HL-60 (cell line): ENCODE measurements at regions not wholly inside any gene's neighbourhood (a gene's known extent, or its start where the extent isn't known, plus 50 kb on each side); places are given as distances from the start of the nearest gene placed in this dataset.
"Not testable (repeated sequence)": the region's sequence is repeated elsewhere in the genome, so short reads cannot be mapped to it uniquely, and the experiment has no call there.

Experiments
- GABPA ChIP-seq: IDR thresholded peaks from 2 replicates; pipeline ENCODE4 v1.6.1; 2012; ENCODE audit warnings: low read depth
- POLR2AphosphoS5 ChIP-seq: IDR thresholded peaks from 2 replicates; pipeline ENCODE4 v1.6.1; 2012; ENCODE audit warnings: low read depth
- TF ChIP-seq, protein P1 (sequence below): IDR thresholded peaks from one replicate; pipeline ENCODE4 v1.5.1; 2011; ENCODE audit warnings: low read length, control low read depth, inconsistent platforms; ENCODE audit not compliant: insufficient read depth

DNA sequence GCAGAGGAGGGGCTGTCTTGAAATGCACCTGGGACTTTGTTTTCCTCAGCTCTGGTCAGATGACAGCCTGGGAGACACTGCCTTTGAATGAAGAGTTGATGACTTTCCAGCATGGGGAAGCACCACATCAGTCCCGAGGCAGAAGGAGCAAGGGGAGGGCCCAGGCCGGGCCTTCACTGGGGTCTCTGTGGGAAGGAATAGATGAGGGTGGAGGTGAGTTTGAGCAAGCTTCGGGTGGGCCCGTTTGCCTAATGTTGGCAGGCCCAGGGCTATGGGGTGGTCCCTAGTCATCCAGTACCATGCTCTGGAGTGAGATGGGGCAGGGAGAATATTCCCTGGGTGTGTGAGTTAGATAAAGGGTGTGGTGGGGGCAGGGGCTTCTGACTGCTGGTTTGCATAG lies 100.4 kb upstream of the RUFY1 start:
- TF ChIP-seq, protein P1, sequence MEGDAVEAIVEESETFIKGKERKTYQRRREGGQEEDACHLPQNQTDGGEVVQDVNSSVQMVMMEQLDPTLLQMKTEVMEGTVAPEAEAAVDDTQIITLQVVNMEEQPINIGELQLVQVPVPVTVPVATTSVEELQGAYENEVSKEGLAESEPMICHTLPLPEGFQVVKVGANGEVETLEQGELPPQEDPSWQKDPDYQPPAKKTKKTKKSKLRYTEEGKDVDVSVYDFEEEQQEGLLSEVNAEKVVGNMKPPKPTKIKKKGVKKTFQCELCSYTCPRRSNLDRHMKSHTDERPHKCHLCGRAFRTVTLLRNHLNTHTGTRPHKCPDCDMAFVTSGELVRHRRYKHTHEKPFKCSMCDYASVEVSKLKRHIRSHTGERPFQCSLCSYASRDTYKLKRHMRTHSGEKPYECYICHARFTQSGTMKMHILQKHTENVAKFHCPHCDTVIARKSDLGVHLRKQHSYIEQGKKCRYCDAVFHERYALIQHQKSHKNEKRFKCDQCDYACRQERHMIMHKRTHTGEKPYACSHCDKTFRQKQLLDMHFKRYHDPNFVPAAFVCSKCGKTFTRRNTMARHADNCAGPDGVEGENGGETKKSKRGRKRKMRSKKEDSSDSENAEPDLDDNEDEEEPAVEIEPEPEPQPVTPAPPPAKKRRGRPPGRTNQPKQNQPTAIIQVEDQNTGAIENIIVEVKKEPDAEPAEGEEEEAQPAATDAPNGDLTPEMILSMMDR: not testable (repeated sequence)
- TF ChIP-seq GABPA, POLR2AphosphoS5: not testable (repeated sequence)
